ENCODE measurements at regions not wholly inside any gene's neighbourhood (a gene's known extent, or its start where the extent isn't known, plus 50 kb on each side); places are given as distances from the start of the nearest gene placed in this dataset.

GRCh38 chr10:88045656-88046415 is 182.4 kb downstream of the PTEN start:
- DNase-seq (ENCODE audit: extremely low spot score, unreplicated experiment), result no peak
- H3K36me3 Mint-ChIP-seq, result no peaks in the 10 kb centered on the region
- no peaks in the 10 kb centered on the region for H3K27me3 Mint-ChIP-seq
- no peak overlapping the region for H3K27ac Mint-ChIP-seq
- no peak overlapping the region for H3K4me3 Mint-ChIP-seq
- peaks cover 5% of the 10 kb centered on the region for H3K9me3 Mint-ChIP-seq
- peaks cover 33% of the 10 kb centered on the region for H3K4me1 Mint-ChIP-seq (ENCODE audit: unreplicated experiment)
- no peak for TF ChIP-seq CTCF (conservative IDR thresholded peaks at IDR 0.05)

- peaks cover 18% of the 10 kb centered on the region for H3K4me1 Mint-ChIP-seq (ENCODE audit: unreplicated experiment)
- no peak for DNase-seq (ENCODE audit: extremely low spot score, unreplicated experiment)
- H3K4me3 Mint-ChIP-seq, result no peak overlapping the region
- no peaks in the 10 kb centered on the region for H3K36me3 Mint-ChIP-seq
- no peak for TF ChIP-seq CTCF (conservative IDR thresholded peaks at IDR 0.05)
- no peak overlapping the region for H3K27ac Mint-ChIP-seq
- no peaks in the 10 kb centered on the region for H3K27me3 Mint-ChIP-seq
- peaks cover 5% of the 10 kb centered on the region for H3K9me3 Mint-ChIP-seq
These were observed 184.2 kb downstream of the PTEN start for GRCh38 chr10:88047579-88047978.

GRCh38 chr10:88048312-88048711 is 184.9 kb downstream of the PTEN start:
- TF ChIP-seq CTCF (conservative IDR thresholded peaks at IDR 0.05), result no peak
- no peaks in the 10 kb centered on the region for H3K36me3 Mint-ChIP-seq
- no peak for DNase-seq (ENCODE audit: extremely low spot score, unreplicated experiment)
- no peaks in the 10 kb centered on the region for H3K9me3 Mint-ChIP-seq
- peaks cover 11% of the 10 kb centered on the region for H3K4me1 Mint-ChIP-seq (ENCODE audit: unreplicated experiment)
- H3K27ac Mint-ChIP-seq, result no peak overlapping the region
- no peaks in the 10 kb centered on the region for H3K27me3 Mint-ChIP-seq
- H3K4me3 Mint-ChIP-seq, result no peak overlapping the region

GRCh38 chr10:88049204-88049603 is 185.8 kb downstream of the PTEN start:
- peaks cover 10% of the 10 kb centered on the region for H3K4me1 Mint-ChIP-seq (ENCODE audit: unreplicated experiment)
- no peak overlapping the region for H3K27ac Mint-ChIP-seq
- TF ChIP-seq CTCF (conservative IDR thresholded peaks at IDR 0.05), result no peak
- no peak overlapping the region for H3K4me3 Mint-ChIP-seq
- H3K36me3 Mint-ChIP-seq, result no peaks in the 10 kb centered on the region
- no peaks in the 10 kb centered on the region for H3K9me3 Mint-ChIP-seq
- DNase-seq (ENCODE audit: extremely low spot score, unreplicated experiment), result no peak
- H3K27me3 Mint-ChIP-seq, result no peaks in the 10 kb centered on the region

- DNase-seq (ENCODE audit: extremely low spot score, unreplicated experiment), result no peak
- no peak overlapping the region for H3K4me3 Mint-ChIP-seq
- no peak overlapping the region for H3K27ac Mint-ChIP-seq
- no peaks in the 10 kb centered on the region for H3K27me3 Mint-ChIP-seq
- no peaks in the 10 kb centered on the region for H3K36me3 Mint-ChIP-seq
- no peak for TF ChIP-seq CTCF (conservative IDR thresholded peaks at IDR 0.05)
- peaks cover 5% of the 10 kb centered on the region for H3K4me1 Mint-ChIP-seq (ENCODE audit: unreplicated experiment)
- no peaks in the 10 kb centered on the region for H3K9me3 Mint-ChIP-seq
These were observed 194.3 kb downstream of the PTEN start for GRCh38 chr10:88057720-88058119.

Data from type B pancreatic cell (in vitro differentiated cells).